ENCODE measurements at regions not wholly inside any gene's neighbourhood (a gene's known extent, or its start where the extent isn't known, plus 50 kb on each side); places are given as distances from the start of the nearest gene placed in this dataset.

GRCh38 chr2:14684516-14684915 lies 52.0 kb downstream of the LRATD1 start:
- no peak for DNase-seq (ENCODE audit: low spot score)

- no peak for DNase-seq (ENCODE audit: low spot score)
These were observed 58.4 kb downstream of the LRATD1 start for GRCh38 chr2:14690926-14691325.

GRCh38 chr2:14693874-14694273 lies 61.4 kb downstream of the LRATD1 start:
- no peak for DNase-seq (ENCODE audit: low spot score)

GRCh38 chr2:14700753-14701152 lies 68.2 kb downstream of the LRATD1 start:
- no peak for DNase-seq (ENCODE audit: low spot score)

GRCh38 chr2:14702258-14702657 lies 69.7 kb downstream of the LRATD1 start:
- no peak for DNase-seq (ENCODE audit: low spot score)

- no peak for DNase-seq (ENCODE audit: low spot score)
These were observed 73.7 kb downstream of the LRATD1 start for GRCh38 chr2:14706201-14706600.

GRCh38 chr2:14712111-14712510 lies 79.6 kb downstream of the LRATD1 start:
- DNase-seq (ENCODE audit: low spot score): no peak

- no peak for DNase-seq (ENCODE audit: low spot score)
These were observed 80.7 kb downstream of the LRATD1 start for GRCh38 chr2:14713248-14713647.

- DNase-seq (ENCODE audit: low spot score): no peak
These were observed 83.1 kb downstream of the LRATD1 start for GRCh38 chr2:14715600-14715999.

- DNase-seq (ENCODE audit: low spot score): no peak
These were observed 83.8 kb downstream of the LRATD1 start for GRCh38 chr2:14716319-14716718.

- DNase-seq (ENCODE audit: low spot score): no peak
These were observed 84.6 kb downstream of the LRATD1 start for GRCh38 chr2:14717131-14717530.

- no peak for DNase-seq (ENCODE audit: low spot score)
These were observed 87.8 kb downstream of the LRATD1 start for GRCh38 chr2:14720319-14720718.

- no peak for DNase-seq (ENCODE audit: low spot score)
These were observed 88.2 kb downstream of the LRATD1 start for GRCh38 chr2:14720739-14721138.

- no peak for DNase-seq (ENCODE audit: low spot score)
These were observed 90.5 kb downstream of the LRATD1 start for GRCh38 chr2:14722904-14723570.

GRCh38 chr2:14723684-14724083 lies 91.2 kb downstream of the LRATD1 start:
- DNase-seq (ENCODE audit: low spot score): no peak

GRCh38 chr2:14735696-14736095 lies 103.2 kb downstream of the LRATD1 start:
- no peak for DNase-seq (ENCODE audit: low spot score)

GRCh38 chr2:14737201-14737600 lies 104.7 kb downstream of the LRATD1 start:
- no peak for DNase-seq (ENCODE audit: low spot score)

GRCh38 chr2:14743861-14744260 lies 111.3 kb downstream of the LRATD1 start:
- DNase-seq (ENCODE audit: low spot score): no peak

GRCh38 chr2:14745288-14746076 lies 113.0 kb downstream of the LRATD1 start:
- no peak for DNase-seq (ENCODE audit: low spot score)

GRCh38 chr2:14746133-14746532 lies 113.6 kb downstream of the LRATD1 start:
- no peak for DNase-seq (ENCODE audit: low spot score)

GRCh38 chr2:14747447-14747846 lies 114.9 kb downstream of the LRATD1 start:
- DNase-seq (ENCODE audit: low spot score): no peak

GRCh38 chr2:14749884-14750283 lies 117.4 kb downstream of the LRATD1 start:
- DNase-seq (ENCODE audit: low spot score): no peak

GRCh38 chr2:14750433-14750832 lies 117.9 kb downstream of the LRATD1 start:
- DNase-seq (ENCODE audit: low spot score): no peak

- DNase-seq (ENCODE audit: low spot score): no peak
These were observed 119.1 kb downstream of the LRATD1 start for GRCh38 chr2:14751581-14751980.
